ENCODE measurements at regions not wholly inside any gene's neighbourhood (a gene's known extent, or its start where the extent isn't known, plus 50 kb on each side); places are given as distances from the start of the nearest gene placed in this dataset.

GRCh38 chr17:31595076-31595475 is 203.6 kb downstream of the RAB11FIP4 start:
- in situ Hi-C loops (cut with MboI): no loop called here

GRCh38 chr17:31594416-31594815 is 202.9 kb downstream of the RAB11FIP4 start:
- Histone ChIP-seq H3K4me1 (replicated peaks in 1 of 2; ENCODE audit: control insufficient read depth in 2 of 2, insufficient read depth in 2 of 2, low read length in 2 of 2) (0 out of 5 replicates have a peak, but pooled peaks cover 0 to 4% of the 10 kb centered on the region in 2 experiments), H3K36me3 (ENCODE audit: control insufficient read depth, insufficient read depth, low read length) (no peaks in the 10 kb centered on the region), H3K79me2 (ENCODE audit: control insufficient read depth, insufficient read depth, low read length) (no peaks in the 10 kb centered on the region), H3K27me3 (ENCODE audit: control insufficient read depth in 2 of 2, insufficient read depth in 2 of 2, low read length in 2 of 2) (peaks cover 0 to 36% of the 10 kb centered on the region in 2 experiments; a peak in 3 of 5 replicates), H3K9me1 (ENCODE audit: control insufficient read depth, insufficient read depth, low read length) (no peaks in the 10 kb centered on the region), H3K9me3 (replicated peaks; ENCODE audit: control insufficient read depth, insufficient read depth, low read depth, low read length) (no peaks in the 10 kb centered on the region), H3K4me3 (no peak overlapping the region), H3K9ac (ENCODE audit: insufficient read depth in 1 of 2, low read depth in 2 of 2, low read length in 2 of 2) (no peak overlapping the region), H3K4me2 (ENCODE audit: insufficient read depth, low read length) (no peak overlapping the region), H4K20me1 (replicated peaks; ENCODE audit: control insufficient read depth, insufficient read depth, low read length) (no peaks in the 10 kb centered on the region; the same call in 1 of the 2 replicates), H2AFZ (ENCODE audit: low read depth, low read length) (no peak overlapping the region), H3K27ac (ENCODE audit: extremely low read depth, low read depth, low read length) (no peak overlapping the region)
- in situ Hi-C loops (cut with MboI) (no loop called here), intact Hi-C loops (cut with micrococcal nuclease) (no loop called here)
- POLR2A ChIA-PET: interaction anchor here (0.6 to 1.2 kb wide), 2 partner anchors 12 to 266 kb away, joined by 3 to 7 read pairs; no protein-coding TSS in a partner anchor
- FAIRE-seq: no peak
- CTCF ChIA-PET (ENCODE audit: low intra/inter-chr PET ratio): no interaction called here
- TF ChIP-seq SMAD2 (IDR thresholded peaks at IDR 0.05; ENCODE audit: low read depth, low read length) (no peak), YBX1 (IDR thresholded peaks at IDR 0.05) (no peak), DACH1 (IDR thresholded peaks at IDR 0.05; ENCODE audit: partially characterized antibody) (no peak), MED1 (CRISPR knock-in tag; IDR thresholded peaks at IDR 0.05; ENCODE audit: borderline replicate concordance) (no peak), RBM15 (IDR thresholded peaks at IDR 0.05; ENCODE audit: insufficient read depth, low read length) (no peak), KLF10 (CRISPR knock-in tag; IDR thresholded peaks at IDR 0.05) (no peak), RBM39 (optimal IDR thresholded peaks at IDR 0.05; ENCODE audit: low read depth, low read length) (no peak), MTA1 (IDR thresholded peaks at IDR 0.05; ENCODE audit: borderline replicate concordance) (no peak), SREBF2 (CRISPR knock-in tag; IDR thresholded peaks at IDR 0.05) (no peak)
- no peak for DNase-seq (ENCODE audit: extremely low read depth in 1 of 4, low spot score in 3 of 4)
- no TSS peak for BruUV-seq (replicated peaks)
- 0% methylated on average over 3 of the region's 3 CpGs for WGBS (ENCODE audit: insufficient coverage, low coverage, missing lambda C conversion rate)
- ATAC-seq: no peak

More at GRCh38 chr17:31595076-31595475, 203.6 kb downstream of the RAB11FIP4 start:
- WGBS (ENCODE audit: insufficient coverage, low coverage, missing lambda C conversion rate): 0% methylated on average over 2 of the region's 2 CpGs
- Histone ChIP-seq H3K9ac (ENCODE audit: insufficient read depth in 1 of 2, low read depth in 2 of 2, low read length in 2 of 2) (no peak overlapping the region), H3K9me1 (ENCODE audit: control insufficient read depth, insufficient read depth, low read length) (no peaks in the 10 kb centered on the region), H3K9me3 (replicated peaks; ENCODE audit: control insufficient read depth, insufficient read depth, low read depth, low read length) (no peaks in the 10 kb centered on the region), H3K79me2 (ENCODE audit: control insufficient read depth, insufficient read depth, low read length) (no peaks in the 10 kb centered on the region), H2AFZ (ENCODE audit: low read depth, low read length) (no peak overlapping the region), H3K4me3 (no peak overlapping the region), H3K27ac (ENCODE audit: extremely low read depth, low read depth, low read length) (no peak overlapping the region), H3K4me2 (ENCODE audit: insufficient read depth, low read length) (no peak overlapping the region), H3K36me3 (ENCODE audit: control insufficient read depth, insufficient read depth, low read length) (no peaks in the 10 kb centered on the region), H3K27me3 (ENCODE audit: control insufficient read depth in 2 of 2, insufficient read depth in 2 of 2, low read length in 2 of 2) (peaks cover 2 to 42% of the 10 kb centered on the region in 2 experiments; a peak in 3 of 5 replicates), H4K20me1 (replicated peaks; ENCODE audit: control insufficient read depth, insufficient read depth, low read length) (no peaks in the 10 kb centered on the region; the same call in 1 of the 2 replicates), H3K4me1 (replicated peaks in 1 of 2; ENCODE audit: control insufficient read depth in 2 of 2, insufficient read depth in 2 of 2, low read length in 2 of 2) (0 out of 5 replicates have a peak, but pooled peaks cover 0 to 4% of the 10 kb centered on the region in 2 experiments)
- no peak for ATAC-seq
- no TSS peak for BruUV-seq (replicated peaks)
- ChIA-PET CTCF (ENCODE audit: low intra/inter-chr PET ratio) (no interaction called here), POLR2A (no interaction called here)
- TF ChIP-seq KDM4B (IDR thresholded peaks at IDR 0.05; ENCODE audit: borderline replicate concordance in 2 of 2, low read depth in 1 of 2) (no peak), MAFG (tag; conservative IDR thresholded peaks at IDR 0.05) (no peak), TAF15 (IDR thresholded peaks at IDR 0.05; ENCODE audit: low read depth, low read length) (no peak), ILK (tag; IDR thresholded peaks at IDR 0.05; ENCODE audit: borderline replicate concordance, low read depth) (no peak)
- intact Hi-C loops (cut with micrococcal nuclease): no loop called here
- FAIRE-seq: no peak
- DNase-seq (ENCODE audit: extremely low read depth in 1 of 4, low spot score in 3 of 4): no peak
